Stomach (tissue), 8 donors: ENCODE measurements at regions not wholly inside any gene's neighbourhood (a gene's known extent, or its start where the extent isn't known, plus 50 kb on each side); places are given as distances from the start of the nearest gene placed in this dataset.

Experiments used
- DNase-seq, 2 donors: peaks; one replicate each; pipeline versions ENCODE4 v3.0.0 to v3.0.0-alpha.2; 2013 to 2019
- H3K27ac ChIP-seq, 5 donors: fragments of 200-600 bp in 4 of 5; sonication (generic) in 4 of 5; one replicate each; pipeline ENCODE4 v1.5.1; 2013 to 2019; ENCODE audit warnings: mild to moderate bottlenecking in 1 of 5, moderate library complexity in 1 of 5
- H3K27me3 ChIP-seq, 3 donors: fragments of 200-600 bp; sonication (generic); one replicate each; pipeline ENCODE4 v1.5.1; 2017 to 2019; ENCODE audit warnings: mixed run types in 1 of 3
- H3K36me3 ChIP-seq, 4 donors: fragments of 200-600 bp; sonication (generic); 1 replicate in 3 of 4; 2 replicates in 1 of 4; pipeline ENCODE4 v1.5.1; 2016 to 2019
- H3K4me1 ChIP-seq, 4 donors: fragments of 200-600 bp; sonication (generic); one replicate each; pipeline ENCODE4 v1.5.1; 2016 to 2019
- H3K4me3 ChIP-seq, 4 donors: fragments of 200-600 bp; sonication (generic) in 3 of 4; one replicate each; pipeline ENCODE4 v1.5.1; 2016 to 2019; ENCODE audit warnings: mild to moderate bottlenecking in 1 of 4
- H3K9me3 ChIP-seq, 4 donors: fragments of 200-600 bp; sonication (generic); one replicate each; pipeline ENCODE4 v1.5.1; 2016 to 2019
- CTCF ChIP-seq, 7 experiments: fragments of 450-650 bp in 4 of 7; fragments of 200-600 bp in 3 of 7; sonication (generic) in 3 of 7; IDR thresholded peaks; one replicate each; pipeline ENCODE4 v1.5.1; 2016 to 2019; ENCODE audit warnings: antibody characterized with exemption in 7 of 7, control low read depth in 2 of 7, mild to moderate bottlenecking in 1 of 7
- EP300 ChIP-seq: sonication (generic); formaldehyde crosslinking; IDR thresholded peaks from one replicate; pipeline ENCODE4 v1.6.1; 2017; ENCODE audit warnings: antibody characterized with exemption
- POLR2A ChIP-seq, 4 donors: fragments of 450-650 bp; IDR thresholded peaks; one replicate each; pipeline ENCODE4 v1.6.1; 2016; ENCODE audit warnings: antibody characterized with exemption in 4 of 4, control low read depth in 2 of 4, mild to moderate bottlenecking in 1 of 4, moderate library complexity in 1 of 4
- POLR2AphosphoS5 ChIP-seq, 3 donors: sonication (generic); formaldehyde crosslinking; IDR thresholded peaks; one replicate each; pipeline ENCODE4 v1.6.1; 2016; ENCODE audit warnings: antibody characterized with exemption in 3 of 3
- WGBS, 5 donors: extraction: QIAGEN DNeasy Blood & Tissue Kit in 3 of 5; methylation state at CpG; one replicate each; pipeline versions ENCODE4 v1.1.5 to v1.1.7; 2013 to 2018; 5-methylcytosine and 5-hydroxymethylcytosine counted together
- intact Hi-C: fragments of 100-400 bp; cut with DNase I; formaldehyde crosslinking; loops from one replicate; pipeline ENCODE4 v1.15.1; 2023; ENCODE audit warnings: low total_unique reads
- donor health status: healthy with polysubstance abuse.
- donor health status: Bipolar disorder and iron deficiency.
- donor health status: healthy.

DNA sequence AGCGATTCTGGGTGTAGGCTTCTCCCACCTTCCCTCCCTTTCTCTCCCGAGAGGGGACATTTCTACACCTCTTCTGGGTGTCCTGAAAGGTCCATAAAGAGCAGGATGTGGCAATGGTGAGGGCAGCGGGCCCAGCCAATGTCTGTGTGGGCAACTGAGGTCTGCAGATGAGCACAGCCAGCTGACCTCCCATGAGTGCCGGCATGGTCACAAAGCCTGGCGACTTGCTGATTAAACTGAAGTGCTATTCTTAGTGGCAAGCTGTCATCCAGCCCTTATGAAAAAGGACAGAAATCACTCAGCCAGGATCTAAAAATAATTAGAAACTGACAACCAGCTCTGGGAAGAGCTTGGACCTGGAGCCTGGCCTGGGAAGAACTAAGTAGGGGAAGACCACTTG lies 124.3 kb upstream of the RGMA start:
- no peaks in the 10 kb centered on the region for H3K36me3 ChIP-seq
- WGBS, 5 donors: 76 to 85% (median 80%) methylated on average over 5 of the region's 5 CpGs
- H3K27me3 ChIP-seq: no peaks in the 10 kb centered on the region
- H3K4me3 ChIP-seq: no peak overlapping the region
- H3K4me1 ChIP-seq: no peaks in the 10 kb centered on the region
- TF ChIP-seq POLR2A (IDR thresholded peaks at IDR 0.05): no peak
- TF ChIP-seq POLR2AphosphoS5 (IDR thresholded peaks at IDR 0.05): no peak
- no peak for TF ChIP-seq EP300
- no peak for TF ChIP-seq CTCF (IDR thresholded peaks at IDR 0.05)
- intact Hi-C loops: no loop called here
- DNase-seq: no peak
- no peaks in the 10 kb centered on the region for H3K9me3 ChIP-seq
- no peak overlapping the region for H3K27ac ChIP-seq

DNA sequence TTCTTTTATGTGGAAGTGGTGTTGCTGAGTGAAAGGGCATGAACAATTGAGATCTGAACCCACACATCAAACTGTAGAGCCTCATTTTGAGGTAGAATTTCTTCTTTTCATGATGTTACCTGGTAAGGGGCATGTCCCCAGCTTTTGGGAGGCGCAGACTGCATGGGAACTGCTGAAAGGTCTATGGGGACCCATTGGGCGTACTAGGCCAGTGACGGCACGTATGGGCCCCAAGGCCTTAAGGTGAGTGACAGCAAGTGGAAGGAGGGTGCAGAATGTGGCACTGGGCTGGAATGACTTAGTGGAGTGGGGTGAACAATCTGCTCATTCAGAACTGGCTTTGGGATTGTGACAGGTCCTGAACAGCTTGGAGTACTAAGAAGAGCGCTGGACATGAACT lies 123.6 kb upstream of the RGMA start:
- Histone ChIP-seq H3K27ac (no peak overlapping the region), H3K9me3 (no peaks in the 10 kb centered on the region), H3K27me3 (no peaks in the 10 kb centered on the region), H3K4me3 (no peak overlapping the region), H3K4me1 (no peaks in the 10 kb centered on the region), H3K36me3 (no peaks in the 10 kb centered on the region)
- intact Hi-C loops: no loop called here
- DNase-seq: no peak
- TF ChIP-seq POLR2AphosphoS5 (IDR thresholded peaks at IDR 0.05): no peak
- no peak for TF ChIP-seq EP300
- no peak for TF ChIP-seq CTCF (IDR thresholded peaks at IDR 0.05)
- no peak for TF ChIP-seq POLR2A (IDR thresholded peaks at IDR 0.05)
- WGBS, 5 donors: 89 to 98% (median 92%) methylated on average over 5 of the region's 5 CpGs

GRCh38 chr15:93210995-93211394 lies 122.0 kb upstream of the RGMA start:
- no peak for TF ChIP-seq EP300
- TF ChIP-seq CTCF (IDR thresholded peaks at IDR 0.05): no peak
- no peak for TF ChIP-seq POLR2AphosphoS5 (IDR thresholded peaks at IDR 0.05)
- TF ChIP-seq POLR2A (IDR thresholded peaks at IDR 0.05): no peak
- Histone ChIP-seq H3K4me1 (no peaks in the 10 kb centered on the region), H3K4me3 (no peak overlapping the region), H3K27me3 (no peaks in the 10 kb centered on the region), H3K36me3 (no peaks in the 10 kb centered on the region), H3K27ac (no peak overlapping the region), H3K9me3 (no peaks in the 10 kb centered on the region)
- intact Hi-C loops: no loop called here
- no peak for DNase-seq
- WGBS, 5 donors: 72 to 84% (median 75%) methylated on average over 5 of the region's 5 CpGs

- Histone ChIP-seq H3K4me1 (no peaks in the 10 kb centered on the region), H3K36me3 (no peaks in the 10 kb centered on the region), H3K27me3 (no peaks in the 10 kb centered on the region), H3K4me3 (no peak overlapping the region), H3K27ac (no peak overlapping the region), H3K9me3 (no peaks in the 10 kb centered on the region)
- intact Hi-C loops: no loop called here
- TF ChIP-seq CTCF (IDR thresholded peaks at IDR 0.05) (no peak), POLR2A (IDR thresholded peaks at IDR 0.05) (no peak), EP300 (no peak), POLR2AphosphoS5 (IDR thresholded peaks at IDR 0.05) (no peak)
- DNase-seq: no peak
- 73 to 79% (median 75%) methylated on average over 11 of the region's 11 CpGs for WGBS, 5 donors
These were observed 120.9 kb upstream of the RGMA start for GRCh38 chr15:93209690-93210445.
